ENCODE measurements at regions not wholly inside any gene's neighbourhood (a gene's known extent, or its start where the extent isn't known, plus 50 kb on each side); places are given as distances from the start of the nearest gene placed in this dataset.

DNA sequence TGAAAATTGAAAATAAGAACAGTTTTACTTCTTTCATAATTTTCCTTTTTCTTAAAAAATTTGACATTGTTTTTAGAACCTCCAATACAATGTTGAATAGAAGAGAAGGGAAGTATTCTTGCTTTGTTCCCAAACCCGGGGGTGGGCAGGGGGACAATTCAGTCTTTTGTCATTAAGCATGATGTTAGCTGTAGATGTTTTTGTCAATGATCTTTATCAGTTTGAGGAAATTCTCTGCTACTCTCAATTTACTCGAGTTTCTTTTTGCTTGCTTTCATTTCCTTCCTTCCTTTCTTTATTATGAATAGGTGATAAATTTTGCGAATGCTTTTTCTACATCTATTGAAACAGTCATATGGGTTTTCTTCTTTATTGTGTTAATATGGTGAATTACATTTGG, 183.2 kb upstream of the FRMD6 start:
- Mint-ChIP-seq H3K36me3 (ENCODE audit: unreplicated experiment) (no peaks in the 10 kb centered on the region), H3K27ac (ENCODE audit: unreplicated experiment) (no peak overlapping the region), H3K27me3 (ENCODE audit: unreplicated experiment) (no peaks in the 10 kb centered on the region), H3K4me3 (ENCODE audit: unreplicated experiment) (no peak overlapping the region), H3K9me3 (ENCODE audit: unreplicated experiment) (no peaks in the 10 kb centered on the region), H3K4me1 (ENCODE audit: unreplicated experiment) (peaks cover 10% of the 10 kb centered on the region)
- DNase-seq (ENCODE audit: extremely low spot score, unreplicated experiment), result no peak
- TF ChIP-seq, protein P1, sequence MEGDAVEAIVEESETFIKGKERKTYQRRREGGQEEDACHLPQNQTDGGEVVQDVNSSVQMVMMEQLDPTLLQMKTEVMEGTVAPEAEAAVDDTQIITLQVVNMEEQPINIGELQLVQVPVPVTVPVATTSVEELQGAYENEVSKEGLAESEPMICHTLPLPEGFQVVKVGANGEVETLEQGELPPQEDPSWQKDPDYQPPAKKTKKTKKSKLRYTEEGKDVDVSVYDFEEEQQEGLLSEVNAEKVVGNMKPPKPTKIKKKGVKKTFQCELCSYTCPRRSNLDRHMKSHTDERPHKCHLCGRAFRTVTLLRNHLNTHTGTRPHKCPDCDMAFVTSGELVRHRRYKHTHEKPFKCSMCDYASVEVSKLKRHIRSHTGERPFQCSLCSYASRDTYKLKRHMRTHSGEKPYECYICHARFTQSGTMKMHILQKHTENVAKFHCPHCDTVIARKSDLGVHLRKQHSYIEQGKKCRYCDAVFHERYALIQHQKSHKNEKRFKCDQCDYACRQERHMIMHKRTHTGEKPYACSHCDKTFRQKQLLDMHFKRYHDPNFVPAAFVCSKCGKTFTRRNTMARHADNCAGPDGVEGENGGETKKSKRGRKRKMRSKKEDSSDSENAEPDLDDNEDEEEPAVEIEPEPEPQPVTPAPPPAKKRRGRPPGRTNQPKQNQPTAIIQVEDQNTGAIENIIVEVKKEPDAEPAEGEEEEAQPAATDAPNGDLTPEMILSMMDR (IDR thresholded peaks at IDR 0.05), result no peak

DNA sequence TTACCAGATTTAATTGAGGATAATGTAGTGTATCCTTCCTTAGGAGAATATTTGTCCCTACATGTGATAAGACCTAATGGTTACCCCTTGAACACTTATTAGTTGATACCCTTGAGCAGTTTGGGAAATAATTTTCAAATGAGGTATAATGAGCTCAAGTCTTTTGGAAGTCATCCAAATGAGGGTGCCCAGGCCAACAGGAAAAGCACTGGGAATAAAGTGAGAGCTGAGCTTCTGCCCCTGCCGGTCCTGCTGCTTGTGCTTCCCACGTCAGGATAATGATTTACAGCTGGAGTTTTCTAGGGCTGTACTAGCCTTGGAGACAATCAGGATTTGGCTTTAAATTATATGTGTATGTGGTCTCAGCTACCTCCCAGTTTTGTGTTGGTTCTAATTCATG, 178.8 kb upstream of the FRMD6 start:
- no peak for DNase-seq (ENCODE audit: extremely low spot score, unreplicated experiment)
- Mint-ChIP-seq H3K27ac (ENCODE audit: unreplicated experiment) (no peak overlapping the region), H3K27me3 (ENCODE audit: unreplicated experiment) (no peaks in the 10 kb centered on the region), H3K9me3 (ENCODE audit: unreplicated experiment) (no peaks in the 10 kb centered on the region), H3K4me1 (ENCODE audit: unreplicated experiment) (peaks cover 19% of the 10 kb centered on the region), H3K4me3 (ENCODE audit: unreplicated experiment) (no peak overlapping the region), H3K36me3 (ENCODE audit: unreplicated experiment) (no peaks in the 10 kb centered on the region)
- TF ChIP-seq, protein P1 (IDR thresholded peaks at IDR 0.05), result no peak

DNA sequence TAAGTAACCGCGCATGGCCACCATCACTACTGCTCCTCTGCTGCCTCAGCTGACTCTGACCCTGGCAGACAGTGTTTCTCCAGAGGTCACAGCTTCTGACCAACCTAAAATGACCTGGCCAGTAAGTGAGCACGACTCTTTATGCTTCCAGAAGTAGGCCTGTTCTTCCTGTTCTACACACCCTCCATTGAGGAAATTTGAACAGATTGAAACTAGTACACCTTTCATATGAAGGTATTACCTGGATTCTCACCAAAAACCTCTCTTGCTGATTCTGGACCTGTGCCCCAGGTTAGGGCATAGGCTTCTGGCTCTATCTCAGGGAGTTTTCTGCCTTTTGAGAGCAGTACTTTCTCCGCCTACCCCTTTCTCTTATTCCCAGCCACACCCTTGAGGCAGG, 178.4 kb upstream of the FRMD6 start:
- Mint-ChIP-seq H3K27ac (ENCODE audit: unreplicated experiment) (no peak overlapping the region), H3K4me1 (ENCODE audit: unreplicated experiment) (peaks cover 19% of the 10 kb centered on the region), H3K27me3 (ENCODE audit: unreplicated experiment) (no peaks in the 10 kb centered on the region), H3K9me3 (ENCODE audit: unreplicated experiment) (no peaks in the 10 kb centered on the region), H3K36me3 (ENCODE audit: unreplicated experiment) (no peaks in the 10 kb centered on the region), H3K4me3 (ENCODE audit: unreplicated experiment) (no peak overlapping the region)
- DNase-seq (ENCODE audit: extremely low spot score, unreplicated experiment), result no peak
- TF ChIP-seq, protein P1 (IDR thresholded peaks at IDR 0.05), result no peak

DNA sequence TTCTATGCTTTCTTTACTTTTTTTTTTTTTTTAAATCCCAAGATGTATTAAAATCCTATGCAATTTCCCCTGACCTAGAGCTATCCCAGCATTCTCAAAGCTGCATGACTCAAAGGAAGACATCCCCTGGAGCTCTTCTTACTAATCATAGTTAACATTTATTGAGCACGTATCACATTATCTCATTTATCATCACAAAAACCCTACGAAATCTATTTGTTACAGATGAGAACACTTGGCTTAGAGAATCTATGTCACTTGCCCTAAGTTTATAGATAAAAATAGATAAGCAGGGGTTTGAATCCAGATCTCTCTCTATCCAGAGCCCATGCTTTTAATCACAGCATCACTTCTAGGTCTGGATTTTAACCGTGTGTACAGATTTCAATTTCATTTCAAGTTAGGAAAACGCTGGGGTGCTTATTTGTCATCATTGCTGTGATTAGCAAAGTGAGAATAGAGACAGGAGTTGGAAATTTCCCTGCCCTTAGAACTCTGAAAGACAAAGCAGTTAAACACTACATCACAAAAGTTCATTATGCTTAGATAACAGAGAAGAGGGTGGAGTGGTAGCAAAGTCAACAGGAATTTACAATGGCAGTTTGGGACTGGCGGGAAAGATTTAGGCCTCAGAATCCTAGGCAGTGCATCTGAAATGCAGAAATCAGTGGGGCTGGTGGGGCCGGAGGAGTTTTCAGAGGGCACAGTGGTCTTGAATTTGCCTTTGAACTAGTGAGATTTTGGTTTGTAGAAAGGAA, 177.7 kb upstream of the FRMD6 start:
- Mint-ChIP-seq H3K4me3 (ENCODE audit: unreplicated experiment) (no peak overlapping the region), H3K36me3 (ENCODE audit: unreplicated experiment) (no peaks in the 10 kb centered on the region), H3K27ac (ENCODE audit: unreplicated experiment) (no peak overlapping the region), H3K27me3 (ENCODE audit: unreplicated experiment) (no peaks in the 10 kb centered on the region), H3K9me3 (ENCODE audit: unreplicated experiment) (no peaks in the 10 kb centered on the region), H3K4me1 (ENCODE audit: unreplicated experiment) (peaks cover 19% of the 10 kb centered on the region)
- no peak for DNase-seq (ENCODE audit: extremely low spot score, unreplicated experiment)
- TF ChIP-seq, protein P1 (IDR thresholded peaks at IDR 0.05), result no peak

DNA sequence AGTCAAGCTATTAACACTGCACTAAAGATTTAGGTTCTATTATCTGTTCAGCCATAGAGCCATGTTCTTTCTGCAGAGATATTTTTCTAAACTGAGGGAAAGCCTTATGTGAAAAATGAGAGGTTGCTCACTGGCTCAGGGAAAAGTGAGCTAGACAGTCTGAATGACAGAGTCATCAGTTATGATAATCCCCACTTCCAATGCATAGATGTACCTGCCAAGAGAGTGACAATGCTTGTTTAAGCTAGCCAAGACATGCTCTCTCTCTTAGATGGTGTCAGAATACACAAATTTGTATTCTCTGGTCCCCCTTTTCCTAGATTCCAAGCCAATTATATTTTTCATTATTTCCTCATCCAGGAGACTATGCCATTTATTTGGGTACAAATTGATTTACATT, 176.9 kb upstream of the FRMD6 start:
- Mint-ChIP-seq H3K4me3 (ENCODE audit: unreplicated experiment) (no peak overlapping the region), H3K27ac (ENCODE audit: unreplicated experiment) (no peak overlapping the region), H3K36me3 (ENCODE audit: unreplicated experiment) (no peaks in the 10 kb centered on the region), H3K9me3 (ENCODE audit: unreplicated experiment) (no peaks in the 10 kb centered on the region), H3K4me1 (ENCODE audit: unreplicated experiment) (peaks cover 19% of the 10 kb centered on the region), H3K27me3 (ENCODE audit: unreplicated experiment) (no peaks in the 10 kb centered on the region)
- DNase-seq (ENCODE audit: extremely low spot score, unreplicated experiment), result no peak
- TF ChIP-seq, protein P1 (IDR thresholded peaks at IDR 0.05), result no peak

Data from osteocyte (in vitro differentiated cells).